NCI-H748 treated with DMSO at 0.1 percent for 48 hours (cell line): ENCODE measurements at regions not wholly inside any gene's neighbourhood (a gene's known extent, or its start where the extent isn't known, plus 50 kb on each side); places are given as distances from the start of the nearest gene placed in this dataset.

Experiments
- DNase-seq: peaks from one replicate; lab custom pipeline; 2025; lab: John Stamatoyannopoulos, UW

GRCh38 chr15:67991706-67992105, 62.4 kb upstream of the PIAS1 start:
- DNase-seq, result no peak

- no peak for DNase-seq
These were observed 61.7 kb upstream of the PIAS1 start for GRCh38 chr15:67992411-67992810.

GRCh38 chr15:67992834-67993233, 61.3 kb upstream of the PIAS1 start:
- no peak for DNase-seq

GRCh38 chr15:67997996-67998395, 56.1 kb upstream of the PIAS1 start:
- DNase-seq, result no peak

GRCh38 chr15:67998599-67999133, 55.4 kb upstream of the PIAS1 start:
- DNase-seq, result no peak

GRCh38 chr15:67999320-68000100, 54.6 kb upstream of the PIAS1 start:
- no peak for DNase-seq

GRCh38 chr15:68000754-68001153, 53.4 kb upstream of the PIAS1 start:
- DNase-seq, result no peak

GRCh38 chr15:68001811-68002210, 52.3 kb upstream of the PIAS1 start:
- no peak for DNase-seq

- no peak for DNase-seq
These were observed 50.8 kb upstream of the PIAS1 start for GRCh38 chr15:68003297-68003696.
